Tibial nerve (tissue), 4 donors: ENCODE measurements at regions not wholly inside any gene's neighbourhood (a gene's known extent, or its start where the extent isn't known, plus 50 kb on each side); places are given as distances from the start of the nearest gene placed in this dataset.

ENCODE experiments used
- DNase-seq, 2 donors: peaks; one replicate each; pipeline ENCODE4 v3.0.0-alpha.2; 2019; ENCODE audit warnings: low spot score in 2 of 2
- H3K27ac ChIP-seq, 4 donors: fragments of 200-600 bp; sonication (generic) in 3 of 4; one replicate each; pipeline ENCODE4 v1.5.1; 2017 to 2019; ENCODE audit warnings: mild to moderate bottlenecking in 1 of 4
- H3K27me3 ChIP-seq, 2 donors: fragments of 200-600 bp; sonication (generic) in 1 of 2; one replicate each; pipeline versions ENCODE4 v1.5.1 to v1.6.0; 2017 to 2019
- H3K36me3 ChIP-seq, 3 donors: fragments of 200-600 bp; sonication (generic); one replicate each; pipeline ENCODE4 v1.5.1; 2018 to 2019
- H3K4me1 ChIP-seq, 4 donors: fragments of 200-600 bp; sonication (generic) in 3 of 4; one replicate each; pipeline ENCODE4 v1.5.1; 2017 to 2019
- H3K4me3 ChIP-seq, 4 donors: fragments of 200-600 bp; sonication (generic) in 3 of 4; one replicate each; pipeline ENCODE4 v1.5.1; 2017 to 2019; ENCODE audit warnings: mild to moderate bottlenecking in 1 of 4, moderate library complexity in 1 of 4
- H3K9me3 ChIP-seq, 4 donors: fragments of 200-600 bp; sonication (generic) in 3 of 4; one replicate each; pipeline ENCODE4 v1.5.1; 2017 to 2019
- EP300 ChIP-seq, 2 donors: sonication (generic); formaldehyde crosslinking; IDR thresholded peaks; one replicate each; pipeline ENCODE4 v1.6.1; 2017; ENCODE audit warnings: antibody characterized with exemption in 2 of 2, mild to moderate bottlenecking in 1 of 2
- POLR2A ChIP-seq, 2 donors: fragments of 450-650 bp; IDR thresholded peaks; one replicate each; pipeline ENCODE4 v1.6.1; 2017; ENCODE audit warnings: antibody characterized with exemption in 2 of 2, mild to moderate bottlenecking in 2 of 2, moderate library complexity in 2 of 2
- WGBS, 2 donors: methylation state at CpG; one replicate each; pipeline ENCODE4 v1.1.5; 2018; 5-methylcytosine and 5-hydroxymethylcytosine counted together
- TF ChIP-seq, protein P1 (sequence below), 5 experiments: fragments of 200-600 bp in 3 of 5; fragments of 450-650 bp in 2 of 5; sonication (generic) in 3 of 5; IDR thresholded peaks; one replicate each; pipeline ENCODE4 v1.5.1; 2016 to 2019; ENCODE audit warnings: antibody characterized with exemption in 5 of 5, mild to moderate bottlenecking in 3 of 5, moderate library complexity in 2 of 5

DNA sequence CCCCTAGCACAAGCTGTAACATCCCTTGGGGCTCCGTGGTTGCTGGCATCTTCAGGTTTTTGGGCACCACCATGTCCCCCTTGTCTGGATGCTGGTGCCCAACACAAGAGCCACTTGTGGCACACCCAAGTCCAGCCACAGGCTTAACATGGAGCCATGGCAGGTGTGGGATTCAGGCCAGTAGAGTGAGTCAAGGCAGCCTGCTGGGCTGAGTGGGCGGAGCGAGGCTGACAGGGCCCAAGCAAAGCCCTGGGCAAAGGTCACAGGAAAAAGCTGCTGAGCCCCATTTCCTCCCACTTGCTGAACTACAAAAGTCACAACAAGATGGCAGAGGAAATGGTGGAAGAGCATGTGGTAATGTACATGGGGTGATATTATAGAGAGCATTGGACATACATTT, 950.7 kb upstream of the FLRT2 start:
- no peak for TF ChIP-seq POLR2A (IDR thresholded peaks at IDR 0.05)
- TF ChIP-seq, protein P1, sequence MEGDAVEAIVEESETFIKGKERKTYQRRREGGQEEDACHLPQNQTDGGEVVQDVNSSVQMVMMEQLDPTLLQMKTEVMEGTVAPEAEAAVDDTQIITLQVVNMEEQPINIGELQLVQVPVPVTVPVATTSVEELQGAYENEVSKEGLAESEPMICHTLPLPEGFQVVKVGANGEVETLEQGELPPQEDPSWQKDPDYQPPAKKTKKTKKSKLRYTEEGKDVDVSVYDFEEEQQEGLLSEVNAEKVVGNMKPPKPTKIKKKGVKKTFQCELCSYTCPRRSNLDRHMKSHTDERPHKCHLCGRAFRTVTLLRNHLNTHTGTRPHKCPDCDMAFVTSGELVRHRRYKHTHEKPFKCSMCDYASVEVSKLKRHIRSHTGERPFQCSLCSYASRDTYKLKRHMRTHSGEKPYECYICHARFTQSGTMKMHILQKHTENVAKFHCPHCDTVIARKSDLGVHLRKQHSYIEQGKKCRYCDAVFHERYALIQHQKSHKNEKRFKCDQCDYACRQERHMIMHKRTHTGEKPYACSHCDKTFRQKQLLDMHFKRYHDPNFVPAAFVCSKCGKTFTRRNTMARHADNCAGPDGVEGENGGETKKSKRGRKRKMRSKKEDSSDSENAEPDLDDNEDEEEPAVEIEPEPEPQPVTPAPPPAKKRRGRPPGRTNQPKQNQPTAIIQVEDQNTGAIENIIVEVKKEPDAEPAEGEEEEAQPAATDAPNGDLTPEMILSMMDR (IDR thresholded peaks at IDR 0.05): no peak
- Histone ChIP-seq H3K4me3 (no peak overlapping the region), H3K27ac (no peak overlapping the region), H3K4me1 (no peaks in the 10 kb centered on the region), H3K9me3 (no peaks in the 10 kb centered on the region), H3K36me3 (no peaks in the 10 kb centered on the region), H3K27me3 (no peaks in the 10 kb centered on the region)
- DNase-seq: no peak
- WGBS, 2 donors: 95 to 98% methylated on average over 3 of the region's 3 CpGs

DNA sequence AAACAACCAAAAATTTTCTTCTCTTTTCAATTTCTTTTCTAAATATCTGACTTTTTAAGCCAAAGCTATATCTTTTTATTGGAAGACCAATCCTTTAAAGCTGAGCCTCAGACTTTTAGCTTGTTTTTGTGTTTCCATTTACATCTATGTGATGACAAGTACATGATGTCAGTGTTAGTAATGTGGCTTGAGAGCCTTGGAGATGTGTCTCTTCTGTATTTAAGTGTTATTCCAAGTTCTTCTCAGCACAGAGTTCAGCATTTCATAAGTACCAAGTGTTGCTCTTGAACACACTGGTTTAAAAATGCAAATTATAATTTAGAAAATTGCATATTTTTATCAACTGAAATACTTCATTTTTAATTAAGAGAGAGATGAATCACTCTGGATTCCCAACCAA, 948.9 kb upstream of the FLRT2 start:
- TF ChIP-seq EP300 (IDR thresholded peaks at IDR 0.05) (no peak), POLR2A (IDR thresholded peaks at IDR 0.05) (no peak)
- TF ChIP-seq, protein P1 (IDR thresholded peaks at IDR 0.05): no peak
- H3K27me3 ChIP-seq: no peaks in the 10 kb centered on the region
- H3K4me3 ChIP-seq: no peak overlapping the region
- no peaks in the 10 kb centered on the region for H3K9me3 ChIP-seq
- H3K4me1 ChIP-seq: no peaks in the 10 kb centered on the region
- no peaks in the 10 kb centered on the region for H3K36me3 ChIP-seq
- no peak overlapping the region for H3K27ac ChIP-seq
- no peak for DNase-seq

DNA sequence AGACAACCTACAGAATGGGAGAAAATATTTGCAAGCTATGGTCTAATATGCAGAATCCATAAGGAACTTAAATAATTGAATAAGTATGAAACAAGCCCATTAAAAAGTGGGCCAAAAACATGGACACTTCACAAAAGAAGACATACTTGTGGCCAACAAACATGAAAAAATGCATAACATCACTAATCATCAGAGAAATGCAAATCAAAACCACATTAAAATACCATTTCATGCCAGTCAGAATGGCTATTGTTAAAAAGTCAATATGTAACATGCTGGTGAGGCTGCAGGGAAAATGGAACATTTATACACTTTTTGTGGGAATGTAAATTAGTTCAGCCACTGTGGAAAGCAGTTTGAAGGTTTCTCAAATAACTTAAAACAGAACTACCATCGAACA, 945.4 kb upstream of the FLRT2 start:
- no peaks in the 10 kb centered on the region for H3K36me3 ChIP-seq
- DNase-seq: no peak
- no peaks in the 10 kb centered on the region for H3K27me3 ChIP-seq
- TF ChIP-seq, protein P1 (IDR thresholded peaks at IDR 0.05): no peak
- TF ChIP-seq EP300 (IDR thresholded peaks at IDR 0.05): no peak
- TF ChIP-seq POLR2A (IDR thresholded peaks at IDR 0.05): no peak
- H3K4me1 ChIP-seq: no peaks in the 10 kb centered on the region
- H3K27ac ChIP-seq: no peak overlapping the region
- no peak overlapping the region for H3K4me3 ChIP-seq
- WGBS, 2 donors: 75 to 88% methylated on average over 1 of the region's 1 CpG
- no peaks in the 10 kb centered on the region for H3K9me3 ChIP-seq

DNA sequence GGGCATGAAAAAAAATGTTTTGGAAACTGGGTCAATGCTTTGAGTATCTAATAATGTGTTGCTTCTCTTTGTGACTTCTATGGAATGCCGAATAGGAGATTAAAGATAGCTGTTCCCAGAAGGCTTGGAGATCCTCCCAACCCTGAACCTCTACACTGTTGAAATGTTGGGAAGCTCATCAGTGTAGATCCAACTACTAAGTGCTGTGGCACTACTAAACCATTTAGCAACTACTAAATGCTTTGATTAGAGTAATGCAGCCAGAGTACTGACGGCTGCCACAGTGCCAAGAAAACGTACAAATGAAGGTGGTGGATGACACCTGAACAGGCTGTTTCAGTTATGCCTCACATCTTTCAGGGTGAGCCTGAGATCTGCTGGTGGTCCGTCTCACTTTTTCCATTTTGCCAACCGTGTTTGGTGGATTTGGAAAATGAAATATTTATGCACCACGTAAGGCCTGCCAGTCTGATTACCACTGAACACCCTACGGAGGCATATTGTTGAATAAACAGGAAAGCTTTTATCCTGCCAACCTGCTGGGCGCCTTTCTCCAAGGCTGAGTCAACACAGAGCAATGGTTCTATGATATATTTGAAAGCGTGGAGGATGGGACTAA, 938.0 kb upstream of the FLRT2 start:
- Histone ChIP-seq H3K9me3 (no peaks in the 10 kb centered on the region), H3K27ac (no peak overlapping the region), H3K27me3 (no peaks in the 10 kb centered on the region), H3K4me1 (no peaks in the 10 kb centered on the region), H3K4me3 (no peak overlapping the region), H3K36me3 (no peaks in the 10 kb centered on the region)
- TF ChIP-seq POLR2A (IDR thresholded peaks at IDR 0.05): no peak
- TF ChIP-seq, protein P1 (IDR thresholded peaks at IDR 0.05): no peak
- TF ChIP-seq EP300 (IDR thresholded peaks at IDR 0.05): no peak
- 77% methylated on average over 9 of the region's 9 CpGs for WGBS, 2 donors
- DNase-seq: no peak

DNA sequence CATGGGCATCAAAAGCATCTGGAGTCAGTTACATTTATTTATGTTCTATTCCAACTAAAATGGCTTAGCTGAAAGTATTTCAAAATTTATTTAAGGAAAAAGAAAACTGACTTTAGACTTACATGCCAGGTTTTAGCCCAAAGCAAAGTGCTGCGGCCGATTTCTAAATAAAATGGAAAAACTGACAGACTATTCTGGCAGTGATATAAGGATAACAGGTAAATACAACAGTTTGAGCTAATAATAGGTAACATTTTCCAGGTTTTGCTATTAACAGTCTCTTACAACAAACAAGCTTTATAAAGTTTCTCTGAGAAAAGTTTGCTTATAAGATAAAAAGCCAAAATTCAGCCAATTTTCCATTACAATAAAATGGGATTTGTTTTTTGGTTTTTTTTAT, 937.2 kb upstream of the FLRT2 start:
- DNase-seq: no peak
- Histone ChIP-seq H3K36me3 (no peaks in the 10 kb centered on the region), H3K27ac (no peak overlapping the region), H3K27me3 (no peaks in the 10 kb centered on the region), H3K4me3 (no peak overlapping the region), H3K4me1 (no peaks in the 10 kb centered on the region), H3K9me3 (no peaks in the 10 kb centered on the region)
- TF ChIP-seq, protein P1 (IDR thresholded peaks at IDR 0.05): no peak
- TF ChIP-seq EP300 (IDR thresholded peaks at IDR 0.05): no peak
- TF ChIP-seq POLR2A (IDR thresholded peaks at IDR 0.05): no peak
- 70 to 80% methylated on average over 2 of the region's 2 CpGs for WGBS, 2 donors
